SHP77 treated with DMSO at 0.1 percent for 48 hours (cell line): ENCODE measurements at regions not wholly inside any gene's neighbourhood (a gene's known extent, or its start where the extent isn't known, plus 50 kb on each side); places are given as distances from the start of the nearest gene placed in this dataset.
"Not testable (repeated sequence)": the region's sequence is repeated elsewhere in the genome, so short reads cannot be mapped to it uniquely, and the experiment has no call there.

Experiments
- DNase-seq: peaks from one replicate; lab custom pipeline; 2025; lab: John Stamatoyannopoulos, UW

DNA sequence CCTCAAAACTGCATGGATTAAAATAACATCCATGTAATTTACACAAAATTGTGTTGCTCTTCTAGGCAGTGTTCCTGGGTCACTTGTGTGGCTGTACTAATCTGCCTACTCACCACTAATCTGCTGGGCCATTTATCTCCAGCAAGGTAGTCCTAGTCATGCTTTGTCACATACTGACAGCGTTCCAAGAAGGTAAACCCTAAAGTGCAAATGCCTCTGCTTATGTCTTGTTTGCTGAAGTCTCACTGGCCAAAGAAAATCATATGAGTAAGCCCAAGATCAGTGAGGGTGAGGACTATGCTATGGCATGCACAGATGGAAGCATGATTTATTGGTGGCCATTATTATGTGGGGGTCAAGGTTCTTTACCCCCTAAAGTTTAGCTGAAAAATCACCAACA, 630.2 kb upstream of the LUZP2 start:
- DNase-seq: no peak

DNA sequence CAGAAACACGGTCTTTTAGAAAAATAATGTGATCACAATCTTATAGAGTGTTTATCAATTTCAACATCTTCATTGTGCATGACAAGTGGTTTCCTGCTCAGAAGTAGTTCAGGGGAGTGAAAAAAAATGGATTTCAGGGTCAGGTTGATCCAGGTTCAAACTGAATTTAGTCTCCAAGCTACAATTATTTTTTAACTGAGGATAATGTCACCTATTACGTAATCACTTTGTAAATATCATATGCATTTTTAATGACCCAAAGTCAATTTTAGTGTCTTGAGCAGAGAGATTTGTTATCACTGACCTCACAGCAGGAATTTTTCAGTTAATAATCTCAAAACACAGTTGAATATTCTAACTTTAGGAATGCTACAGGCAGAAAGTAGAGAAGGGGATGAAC, 627.2 kb upstream of the LUZP2 start:
- no peak for DNase-seq

DNA sequence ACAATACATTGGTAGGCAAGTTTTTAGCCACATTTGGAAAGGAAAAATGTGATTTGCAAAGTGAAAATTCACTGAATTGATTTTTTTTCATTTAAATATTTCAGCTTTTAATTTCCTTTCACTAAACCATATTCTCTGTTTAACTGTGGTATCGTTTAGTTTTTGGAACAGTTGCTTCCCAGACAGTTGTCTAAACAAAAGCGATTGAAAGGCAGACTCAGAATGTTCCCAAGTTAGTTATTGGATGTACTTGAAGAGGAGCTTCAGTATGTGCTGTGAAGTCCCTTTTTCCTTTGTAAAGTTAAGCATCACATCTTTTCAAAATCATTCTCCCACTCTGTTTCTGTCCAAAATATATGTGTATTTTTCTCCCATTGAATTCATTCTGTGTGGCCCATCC, 623.4 kb upstream of the LUZP2 start:
- DNase-seq: no peak

DNA sequence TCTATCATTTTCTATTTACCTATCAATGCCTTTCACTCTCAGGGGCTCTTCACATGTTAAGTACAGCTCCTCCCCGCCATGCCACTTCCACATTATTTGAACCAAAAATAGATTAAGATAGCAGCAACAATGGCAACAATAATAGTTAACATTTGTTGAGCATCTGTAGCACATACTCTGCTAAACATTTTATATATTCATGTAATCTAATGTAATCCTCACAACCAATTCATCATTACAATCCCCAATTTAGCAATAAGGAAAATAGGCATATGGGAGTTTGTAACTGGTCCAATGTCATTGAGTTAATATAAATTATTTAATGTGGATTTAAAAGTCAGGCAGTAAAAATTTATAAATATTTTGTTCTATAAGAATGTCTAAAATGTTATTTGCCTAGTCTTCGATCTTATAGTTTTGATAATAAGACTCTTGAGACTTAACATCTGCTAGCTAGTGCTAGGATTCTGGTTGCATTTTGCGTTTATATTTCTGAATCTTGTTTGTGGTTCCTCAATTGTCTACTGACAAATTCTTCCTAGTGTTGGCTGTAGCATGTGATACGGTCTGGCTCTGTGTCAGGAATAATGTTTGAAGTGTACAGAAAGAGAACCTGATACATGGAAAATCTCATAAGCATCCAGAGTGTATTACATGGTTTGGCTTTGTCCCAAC, 621.5 kb upstream of the LUZP2 start:
- DNase-seq: no peak

DNA sequence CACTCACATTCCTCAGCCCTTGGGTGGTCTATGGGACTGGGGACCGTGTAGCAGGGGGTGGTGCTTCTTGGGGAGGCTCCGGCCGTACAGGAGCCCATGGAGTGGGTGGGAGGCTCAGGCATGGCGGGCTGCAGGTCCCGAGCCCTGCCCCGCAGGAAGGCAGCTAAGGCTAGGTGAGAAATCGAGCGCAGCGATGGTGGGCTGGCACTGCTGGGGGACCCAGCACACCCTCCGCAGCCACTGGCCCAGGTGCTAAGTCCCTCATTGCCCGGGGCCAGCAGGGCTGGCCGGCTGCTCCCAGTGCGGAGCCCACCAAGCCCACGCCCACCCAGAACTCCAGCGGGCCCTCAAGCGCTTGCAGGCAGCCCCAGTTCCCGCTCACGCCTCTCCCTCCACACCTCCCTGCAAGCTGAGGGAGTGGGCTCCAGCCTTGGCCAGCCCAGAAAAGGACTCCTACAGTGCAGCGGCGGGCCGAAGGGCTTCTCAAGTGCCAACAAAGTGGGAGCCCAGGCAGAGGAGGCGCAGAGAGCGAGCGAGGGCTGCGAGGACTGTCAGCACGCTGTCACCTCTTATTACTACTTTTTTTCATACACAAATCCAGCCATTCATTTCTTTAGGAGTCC, 613.3 kb upstream of the LUZP2 start:
- DNase-seq: not testable (repeated sequence)

DNA sequence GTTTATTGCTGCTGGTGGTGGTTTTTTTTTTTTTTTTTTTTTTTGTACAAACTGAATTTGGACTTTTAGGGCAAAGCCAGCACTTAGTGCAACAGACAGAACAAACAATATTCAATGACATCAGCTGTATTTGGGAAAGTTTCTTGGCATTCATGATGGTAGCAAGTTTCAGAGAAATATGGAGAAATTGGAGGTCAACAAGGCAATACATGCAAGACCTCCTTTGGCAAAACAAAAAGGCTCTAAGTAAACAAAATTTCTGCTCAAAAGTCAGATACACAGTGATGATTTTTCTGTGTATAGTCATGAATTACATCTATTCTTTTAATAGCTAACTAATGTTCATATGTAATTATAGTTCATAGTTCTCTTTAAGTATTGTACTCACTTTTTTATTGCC, 612.5 kb upstream of the LUZP2 start:
- no peak for DNase-seq

DNA sequence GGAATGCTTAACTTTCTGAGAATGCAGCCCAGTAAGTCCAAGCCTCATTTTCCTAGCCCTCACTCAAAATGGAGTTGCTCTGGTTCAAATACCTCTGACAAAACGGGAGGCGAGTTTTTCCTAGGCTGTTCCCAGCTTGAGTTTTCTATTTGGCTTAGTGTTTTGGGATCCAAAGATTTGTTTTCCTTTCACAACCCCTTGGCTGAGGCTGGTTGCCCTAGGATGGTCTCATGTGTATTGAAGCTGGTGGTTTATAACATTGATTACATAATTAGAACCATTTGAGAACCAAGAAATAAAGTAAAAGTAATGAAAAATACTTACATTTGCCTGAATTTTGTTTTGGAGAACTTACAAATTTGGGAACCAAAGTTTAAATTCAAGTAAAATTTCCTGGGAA, 611.1 kb upstream of the LUZP2 start:
- DNase-seq: no peak

DNA sequence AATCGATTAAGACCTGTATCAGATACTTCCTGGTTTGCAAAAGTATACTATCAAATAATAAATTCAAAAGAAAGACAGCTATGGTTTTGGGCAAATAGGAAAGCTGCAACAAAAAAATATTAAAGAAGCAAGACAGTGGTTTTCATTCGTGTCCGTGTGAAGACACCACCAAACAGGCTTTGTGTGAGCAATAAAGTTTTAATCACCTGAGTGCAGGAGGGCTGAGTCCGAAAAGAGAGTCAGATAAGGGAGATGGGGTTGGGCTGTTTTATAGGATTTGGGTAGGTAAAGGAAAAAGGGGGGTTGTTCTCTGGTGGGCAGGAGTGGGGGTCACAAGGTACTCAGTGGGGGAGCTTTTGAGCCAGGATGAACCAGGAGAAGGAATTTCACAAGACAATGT, 609.7 kb upstream of the LUZP2 start:
- DNase-seq: not testable (repeated sequence)

DNA sequence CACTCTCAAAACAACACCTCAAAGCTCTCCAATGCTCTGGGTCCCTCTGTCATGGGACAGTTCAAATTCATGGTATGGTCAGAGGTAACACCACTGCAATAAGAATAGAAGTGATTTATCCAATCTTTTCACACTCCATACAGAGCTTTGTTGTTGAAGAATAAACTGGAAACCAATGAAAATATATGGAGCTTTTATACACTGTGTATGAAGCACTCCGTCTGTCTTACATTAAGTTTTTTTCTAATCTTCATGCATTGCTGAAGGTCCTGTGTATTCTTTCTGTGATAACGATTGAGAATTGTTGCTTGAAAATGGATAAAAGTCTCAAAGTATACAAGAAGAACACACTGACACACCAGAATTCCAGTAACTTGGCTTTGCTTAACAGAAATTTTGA, 603.7 kb upstream of the LUZP2 start:
- no peak for DNase-seq

DNA sequence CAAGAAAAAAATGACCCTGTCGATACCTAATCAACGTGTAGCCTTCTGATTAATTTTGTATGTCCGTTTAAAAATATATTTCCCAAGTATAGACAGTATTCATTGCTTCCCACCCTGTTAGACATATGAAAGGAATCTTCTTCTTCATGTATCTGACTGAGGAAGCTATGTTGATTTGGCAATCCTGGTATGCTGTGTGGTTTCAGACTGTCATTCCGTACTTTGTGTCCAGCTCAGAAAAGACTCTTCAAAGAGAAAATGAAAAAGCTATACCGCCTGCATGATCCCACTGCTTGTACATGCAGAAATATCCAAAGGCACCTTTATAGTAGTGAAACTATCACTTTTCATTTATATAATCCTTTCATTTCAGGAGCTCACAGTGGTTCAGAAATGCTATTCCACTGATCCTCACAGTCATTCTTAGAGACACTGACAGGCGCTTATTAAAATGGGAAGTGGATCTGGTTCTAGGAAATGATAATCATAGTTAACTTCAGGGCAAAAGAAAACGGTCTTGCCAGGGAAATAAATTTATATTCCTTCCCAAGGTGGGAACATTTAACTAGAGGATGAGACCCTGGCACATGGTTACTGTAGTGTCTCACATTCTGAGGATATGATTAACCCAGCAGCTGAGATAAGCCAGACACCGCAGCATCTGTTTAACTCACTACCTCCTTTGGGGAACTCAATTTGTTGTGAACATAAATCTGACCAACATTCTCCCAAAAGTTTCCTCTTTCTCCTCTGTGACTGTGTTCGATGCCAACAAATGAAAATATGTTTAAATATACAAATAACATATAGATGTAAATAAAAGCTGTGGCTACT, 599.2 kb upstream of the LUZP2 start:
- no peak for DNase-seq

DNA sequence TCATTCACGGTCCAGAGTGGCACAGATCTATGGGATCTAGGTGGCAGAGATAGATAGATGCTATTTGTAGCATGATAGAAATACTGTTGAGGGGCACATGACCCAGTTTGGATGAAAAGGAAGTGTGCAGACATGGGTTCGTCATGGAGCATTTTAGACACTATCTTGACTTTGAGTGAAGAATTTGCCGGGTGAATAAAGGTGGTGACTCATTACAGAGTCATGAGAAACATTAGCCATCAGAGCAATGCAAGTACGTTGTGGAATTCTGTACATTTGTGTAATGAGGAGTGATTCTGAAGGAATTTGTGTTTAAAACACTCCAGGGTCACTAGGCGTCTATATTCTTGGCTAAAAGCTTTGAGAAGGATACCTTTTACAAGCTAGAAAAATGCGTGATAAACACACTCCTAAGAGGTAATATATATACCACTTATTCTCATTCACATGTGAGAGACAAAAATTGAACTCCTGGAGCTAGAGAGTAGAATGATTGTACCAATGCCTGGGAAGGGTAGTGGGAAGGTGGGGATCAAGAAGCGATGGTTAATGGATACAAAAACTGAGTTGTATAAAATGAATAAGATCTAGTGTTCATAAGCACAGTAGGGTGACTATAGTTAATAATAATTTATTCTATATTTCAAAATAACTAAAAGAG, 593.7 kb upstream of the LUZP2 start:
- no peak for DNase-seq

DNA sequence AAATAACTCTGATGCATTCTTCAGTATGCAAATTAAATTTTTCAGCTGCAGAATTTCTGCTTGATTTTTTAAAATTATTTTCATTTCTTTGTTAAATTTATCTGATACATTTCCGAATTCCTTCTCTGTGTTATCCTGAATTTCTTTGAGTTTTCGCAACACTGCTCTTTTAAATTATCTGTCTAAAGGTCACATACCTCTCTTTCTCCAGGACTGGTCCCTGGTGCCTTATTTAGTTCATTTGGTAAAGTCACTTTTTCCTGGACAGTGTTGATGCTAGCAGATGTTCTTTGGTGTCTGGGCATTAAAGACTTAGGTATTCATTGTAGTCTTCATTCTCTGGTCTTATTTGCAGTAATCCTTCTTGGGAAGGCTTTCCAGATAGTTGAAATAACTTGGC, 577.4 kb upstream of the LUZP2 start:
- no peak for DNase-seq

DNA sequence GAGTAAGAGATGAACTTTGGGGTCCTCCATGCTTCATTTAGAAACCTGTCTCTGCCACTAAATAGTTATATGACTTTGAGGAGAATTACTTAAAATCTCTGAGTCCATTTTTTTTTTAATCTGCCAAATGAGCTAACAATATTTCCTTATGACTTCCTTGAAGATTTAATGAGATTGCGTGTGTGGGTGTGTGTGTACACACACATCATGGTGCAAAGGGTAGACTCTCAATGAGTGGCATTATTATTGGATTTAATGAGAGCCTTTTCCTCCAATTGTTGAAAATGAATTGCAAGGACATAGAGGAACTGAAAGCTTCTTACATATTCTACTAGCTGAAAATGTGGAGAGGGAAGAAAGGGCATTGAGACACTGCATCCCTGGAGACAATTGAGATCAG, 573.5 kb upstream of the LUZP2 start:
- DNase-seq: no peak

DNA sequence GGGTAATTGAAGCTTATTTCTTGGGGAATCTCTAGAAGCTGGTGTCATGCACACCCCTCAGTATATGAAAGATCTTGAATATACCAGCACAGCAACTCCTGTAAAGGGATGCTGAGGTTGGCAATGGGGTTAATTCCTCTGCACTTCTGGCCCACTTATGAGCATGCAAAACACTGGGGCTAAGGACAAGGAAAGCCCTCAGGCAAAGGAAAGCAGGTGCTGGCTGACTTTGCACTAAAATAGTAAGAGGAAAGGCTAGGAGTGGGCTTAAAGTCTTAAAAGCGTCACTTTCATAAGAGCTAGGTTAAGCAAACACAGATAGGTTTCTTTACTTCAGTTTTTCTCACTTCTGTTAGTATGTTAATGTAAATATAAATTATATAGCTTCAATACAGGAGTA, 572.6 kb upstream of the LUZP2 start:
- DNase-seq: no peak

DNA sequence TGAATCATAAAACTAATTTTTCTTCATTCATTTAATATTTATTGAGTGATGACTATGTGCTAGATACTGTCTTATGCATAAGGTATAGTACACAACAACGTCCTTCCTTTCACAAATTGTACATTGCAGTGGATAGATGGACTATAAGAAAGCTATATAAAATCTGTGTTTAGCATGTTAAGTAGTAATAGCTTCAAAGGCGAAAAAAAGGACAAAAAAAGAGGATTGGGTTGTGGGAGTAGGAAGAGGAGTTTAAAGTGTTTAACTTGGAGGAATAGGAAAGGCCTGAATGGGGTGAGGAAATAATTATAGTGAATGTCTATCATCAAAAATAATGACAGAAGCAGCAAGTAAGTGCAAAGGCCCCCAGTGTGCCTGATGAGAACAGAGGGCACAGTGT, 565.4 kb upstream of the LUZP2 start:
- no peak for DNase-seq

DNA sequence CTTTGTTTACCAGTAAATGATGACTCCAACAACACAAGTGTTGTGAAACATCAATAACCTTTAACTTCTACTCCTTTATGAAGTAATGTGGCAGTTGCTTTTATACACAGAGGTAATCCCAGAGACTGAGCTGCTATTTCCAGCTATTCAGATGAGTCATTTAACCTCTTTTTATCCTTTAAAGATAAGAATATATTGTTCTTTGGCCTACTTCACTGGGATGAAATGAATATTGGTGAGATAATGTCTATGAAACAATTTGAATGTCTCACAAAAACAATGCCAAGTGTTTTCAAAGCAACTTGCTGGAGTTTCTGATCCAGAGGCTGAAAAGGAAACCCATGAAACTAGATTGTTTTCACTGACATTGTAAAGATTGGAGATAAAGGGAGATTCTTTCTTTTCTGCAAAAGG, 564.4 kb upstream of the LUZP2 start:
- DNase-seq: no peak

DNA sequence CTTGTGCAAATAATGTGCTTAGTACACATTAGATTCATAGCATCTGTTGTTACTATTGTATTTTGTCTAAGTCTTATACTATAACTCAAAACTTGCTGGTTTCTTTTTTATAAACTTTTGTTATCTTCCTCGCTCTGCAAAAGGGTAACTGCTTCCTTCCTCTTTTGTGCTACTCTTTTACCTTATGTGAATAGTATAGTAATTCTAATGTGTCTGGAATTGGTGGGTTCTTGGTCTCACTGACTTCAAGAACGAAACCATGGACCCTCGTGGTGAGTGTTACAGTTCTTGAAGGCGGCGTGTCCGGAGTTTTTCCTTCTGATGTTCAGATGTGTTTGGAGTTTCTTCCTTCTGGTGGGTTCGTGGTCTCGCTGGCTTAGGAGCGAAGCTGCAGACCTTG, 563.1 kb upstream of the LUZP2 start:
- DNase-seq: no peak

DNA sequence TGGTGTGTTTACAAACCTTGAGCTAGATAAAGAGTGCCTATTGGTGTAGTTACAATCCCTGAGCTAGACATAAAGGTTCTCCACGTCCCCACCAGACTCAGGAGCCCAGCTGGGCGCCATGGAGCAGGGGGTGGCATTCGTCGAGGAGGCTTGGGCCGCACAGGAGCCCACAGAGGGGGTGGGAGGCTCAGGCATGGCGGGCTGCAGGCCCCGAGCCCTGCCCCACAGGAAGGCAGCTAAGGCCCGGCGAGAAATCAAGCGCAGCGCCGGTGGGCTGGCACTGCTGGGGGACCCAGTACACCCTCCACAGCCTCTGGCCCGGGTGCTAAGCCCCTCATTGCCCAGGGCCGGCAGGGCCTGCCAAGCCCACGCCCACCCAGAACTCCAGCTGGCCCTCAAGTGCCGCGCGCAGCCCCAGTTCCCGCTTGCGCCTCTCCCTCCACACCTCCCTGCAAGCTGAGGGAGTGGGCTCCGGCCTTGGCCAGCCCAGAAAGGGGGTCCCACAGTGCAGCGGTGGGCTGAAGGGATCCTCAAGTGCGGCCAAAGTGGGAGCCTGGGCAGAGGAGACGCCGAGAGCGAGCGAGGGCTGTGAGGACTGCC, 562.1 kb upstream of the LUZP2 start:
- DNase-seq: not testable (repeated sequence)

DNA sequence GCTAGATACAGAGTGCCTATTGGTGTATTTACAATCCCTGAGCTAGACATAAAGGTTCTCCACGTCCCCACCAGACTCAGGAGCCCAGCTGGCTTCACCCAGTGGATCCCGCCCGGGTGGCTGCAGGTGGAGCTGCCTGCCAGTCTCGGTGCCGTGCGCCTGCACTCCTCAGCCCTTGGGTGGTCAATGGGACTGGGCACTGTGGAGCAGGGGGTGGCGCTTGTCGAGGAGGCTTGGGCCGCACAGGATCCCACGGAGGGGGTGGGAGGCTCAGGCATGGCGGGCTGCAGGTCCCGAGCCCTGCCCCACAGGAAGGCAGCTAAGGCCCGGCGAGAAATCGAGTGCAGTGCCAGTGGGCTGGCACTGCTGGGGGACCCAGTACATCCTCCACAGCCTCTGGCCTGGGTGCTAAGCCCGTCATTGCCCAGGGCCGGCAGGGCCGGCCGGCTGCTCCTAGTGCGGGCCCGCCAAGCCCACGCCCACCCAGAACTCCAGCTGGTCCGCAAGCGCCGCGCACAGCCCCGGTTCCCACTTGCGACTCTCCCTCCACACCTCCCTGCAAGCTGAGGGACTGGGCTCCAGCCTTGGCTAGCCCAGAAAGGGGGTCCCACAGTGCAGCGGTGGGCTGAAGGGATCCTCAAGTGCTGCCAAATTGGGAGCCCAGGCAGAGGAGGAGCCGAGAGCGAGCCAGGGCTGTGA, 554.6 kb upstream of the LUZP2 start:
- DNase-seq: not testable (repeated sequence)

DNA sequence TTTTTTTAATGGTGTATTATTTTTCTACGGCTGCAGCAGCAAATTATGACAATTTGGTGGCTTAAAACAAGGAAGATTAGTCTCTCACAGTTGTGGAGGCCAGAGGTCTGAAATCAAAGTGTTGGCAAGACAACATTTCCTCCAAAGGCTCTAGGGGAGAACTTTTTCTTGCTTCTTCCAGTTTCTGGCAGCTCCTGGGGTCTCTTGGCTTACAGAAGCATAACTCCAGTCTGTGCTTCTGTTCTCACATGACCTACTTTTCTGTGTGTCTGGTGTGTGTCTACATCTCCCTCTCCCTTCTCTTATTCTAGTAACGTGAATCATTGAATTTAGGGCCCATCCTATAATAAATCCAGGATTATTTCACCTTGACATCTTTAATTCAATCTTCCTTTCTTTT, 551.9 kb upstream of the LUZP2 start:
- no peak for DNase-seq

DNA sequence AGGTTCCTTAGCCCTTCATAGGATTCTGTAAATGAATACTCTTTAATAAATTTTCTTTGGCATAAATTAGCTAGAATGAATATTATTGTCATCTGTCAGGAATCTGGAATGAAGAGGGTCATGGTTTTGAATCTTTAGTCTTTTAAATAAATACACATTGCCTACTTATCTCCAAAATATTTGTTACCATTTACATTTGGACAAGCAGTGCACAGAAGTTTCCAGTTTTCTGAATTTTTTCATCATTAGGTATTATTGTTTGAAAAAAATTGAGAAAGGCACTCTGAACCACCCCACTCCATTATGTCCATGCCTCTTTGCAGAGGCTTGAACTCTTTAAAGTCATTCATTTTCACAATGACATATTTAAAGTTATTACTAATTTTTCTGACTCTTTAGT, 549.0 kb upstream of the LUZP2 start:
- DNase-seq: no peak

DNA sequence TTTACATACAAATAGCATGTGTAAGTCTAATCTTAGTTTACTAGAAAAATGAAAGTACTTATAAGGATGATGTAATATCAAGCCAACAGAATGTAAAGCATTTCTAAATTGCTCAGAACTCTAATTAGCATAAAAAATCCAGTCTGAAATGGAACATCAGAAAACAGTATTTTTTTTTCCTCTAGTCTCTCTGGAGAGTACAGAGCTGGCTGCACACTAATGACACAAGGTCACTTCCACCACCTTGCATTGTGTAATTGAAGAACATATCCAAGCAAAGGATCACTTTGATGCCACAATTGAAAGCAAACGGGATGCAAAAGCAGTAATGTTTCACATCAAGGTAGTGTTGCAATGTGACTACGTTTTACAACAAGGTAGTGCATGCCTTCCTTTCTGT, 548.0 kb upstream of the LUZP2 start:
- DNase-seq: no peak
